Lung (tissue), 11 donors: ENCODE measurements at regions not wholly inside any gene's neighbourhood (a gene's known extent, or its start where the extent isn't known, plus 50 kb on each side); places are given as distances from the start of the nearest gene placed in this dataset.

Source experiments
- ATAC-seq: fragments of 200-7000 bp; cut with Tn5 transposase; one replicate; pipeline ENCODE4 v1.9.1; 2020; ENCODE audit warnings: moderate number of reproducible peaks; ENCODE audit not compliant: insufficient read depth, low FRiP score
- DNase-seq, 3 donors: peaks; one replicate each; pipeline ENCODE4 v3.0.0-alpha.2; 2013 to 2017
- H3K27ac ChIP-seq, 2 donors: one replicate each; pipeline ENCODE4 v1.5.1; 2013; ENCODE audit warnings: mild to moderate bottlenecking in 2 of 2, moderate library complexity in 2 of 2, control low read depth in 1 of 2, inconsistent platforms in 1 of 2, low read depth in 1 of 2, low read length in 1 of 2
- H3K27me3 ChIP-seq, 3 donors: one replicate each; pipeline ENCODE4 v1.5.1; 2013; ENCODE audit warnings: low read length in 2 of 3; ENCODE audit not compliant: control insufficient read depth in 3 of 3, insufficient read depth in 3 of 3
- H3K36me3 ChIP-seq, 4 donors: one replicate each; pipeline ENCODE4 v1.5.1; 2013; ENCODE audit warnings: low read length in 4 of 4, mild to moderate bottlenecking in 1 of 4, moderate library complexity in 1 of 4; ENCODE audit not compliant: control insufficient read depth in 4 of 4, insufficient read depth in 4 of 4
- H3K4me1 ChIP-seq, 5 donors: one replicate each; pipeline ENCODE4 v1.5.1; 2013; ENCODE audit warnings: low read length in 5 of 5, mild to moderate bottlenecking in 2 of 5, moderate library complexity in 1 of 5; ENCODE audit not compliant: control insufficient read depth in 5 of 5, insufficient read depth in 5 of 5
- H3K4me3 ChIP-seq: one replicate; pipeline ENCODE4 v1.5.1; 2013; ENCODE audit warnings: mild to moderate bottlenecking, control low read depth, moderate library complexity
- H3K9ac ChIP-seq, 2 donors: one replicate each; pipeline ENCODE4 v1.5.1; 2013; ENCODE audit warnings: low read length in 2 of 2, control low read depth in 1 of 2; ENCODE audit not compliant: insufficient read depth in 1 of 2
- H3K9me3 ChIP-seq, 4 donors: one replicate each; pipeline ENCODE4 v1.5.1; 2013; ENCODE audit warnings: low read length in 3 of 4, mild to moderate bottlenecking in 1 of 4, moderate library complexity in 1 of 4; ENCODE audit not compliant: control insufficient read depth in 4 of 4, insufficient read depth in 3 of 4
- CTCF ChIP-seq: IDR thresholded peaks from 2 replicates; pipeline ENCODE4 v1.5.1; 2012; ENCODE audit warnings: mild to moderate bottlenecking; ENCODE audit errors: control extremely low read depth, extremely low read depth
- WGBS, 2 donors: extraction: QIAGEN DNeasy Blood & Tissue Kit; methylation state at CpG; one replicate each; pipeline ENCODE4 v1.1.7; 2013; 5-methylcytosine and 5-hydroxymethylcytosine counted together
- donor health status: control.
- donor health status: control.
- donor health status: Bipolar disorder and iron deficiency.
- donor health status: healthy.
- donor health status: DM: yes; HTN: yes; CAD: no.

DNA sequence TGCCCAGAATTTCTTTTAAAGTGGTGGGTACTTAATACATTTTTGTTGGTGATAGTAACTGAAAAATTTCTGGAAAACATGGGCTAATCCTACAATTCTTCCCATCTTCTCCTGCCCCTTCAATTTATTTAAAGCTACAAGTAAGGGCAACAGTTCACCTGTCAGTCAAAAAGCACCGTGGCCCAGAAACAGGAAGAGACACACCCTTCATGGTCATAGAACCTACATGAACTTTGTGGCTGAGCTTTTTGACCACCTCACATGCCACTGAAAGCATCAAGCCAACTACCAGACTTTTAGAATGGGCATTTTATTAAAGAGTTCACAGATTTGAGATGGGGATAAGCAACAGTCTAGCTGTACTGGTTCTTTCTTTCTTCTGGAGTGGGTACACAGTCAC, 201.1 kb upstream of the CNR1 start:
- H3K9ac ChIP-seq: no peak overlapping the region
- ATAC-seq (no peak), DNase-seq (no peak)
- no peaks in the 10 kb centered on the region for H3K36me3 ChIP-seq
- H3K27ac ChIP-seq: no peak overlapping the region
- WGBS, 2 donors: 8 to 13% methylated on average over 1 of the region's 1 CpG
- no peaks in the 10 kb centered on the region for H3K27me3 ChIP-seq
- H3K9me3 ChIP-seq: no peaks in the 10 kb centered on the region
- H3K4me3 ChIP-seq: no peak overlapping the region
- TF ChIP-seq CTCF: no peak
- H3K4me1 ChIP-seq: no peaks in the 10 kb centered on the region

GRCh38 chr6:88366672-88367071, 200.5 kb upstream of the CNR1 start:
- Histone ChIP-seq H3K9ac (no peak overlapping the region), H3K27me3 (no peaks in the 10 kb centered on the region), H3K4me3 (no peak overlapping the region), H3K9me3 (no peaks in the 10 kb centered on the region), H3K36me3 (no peaks in the 10 kb centered on the region), H3K4me1 (no peaks in the 10 kb centered on the region), H3K27ac (no peak overlapping the region)
- 73 to 82% methylated on average over 2 of the region's 2 CpGs for WGBS, 2 donors
- DNase-seq (no peak), ATAC-seq (no peak)
- TF ChIP-seq CTCF: no peak

DNA sequence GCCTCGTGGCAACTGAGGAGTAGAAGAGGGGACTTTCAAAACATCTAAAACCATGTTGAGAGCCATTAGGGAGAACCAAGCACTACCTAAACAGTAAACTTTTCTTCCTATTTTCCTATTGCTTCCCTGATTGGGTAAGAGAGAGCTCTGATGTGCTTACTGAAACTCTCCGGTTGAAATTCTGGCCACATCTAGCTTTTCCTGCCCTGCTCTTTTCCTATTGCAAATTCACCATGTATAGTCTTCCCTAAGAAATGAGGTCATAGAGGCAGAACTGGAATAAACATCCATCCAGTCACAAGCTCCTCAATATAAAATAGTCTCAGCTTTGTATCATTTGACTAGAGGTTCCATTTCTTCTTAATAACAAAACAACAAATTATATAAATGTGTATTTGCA, 199.5 kb upstream of the CNR1 start:
- Histone ChIP-seq H3K4me1 (no peaks in the 10 kb centered on the region), H3K36me3 (no peaks in the 10 kb centered on the region), H3K9me3 (no peaks in the 10 kb centered on the region), H3K27me3 (no peaks in the 10 kb centered on the region), H3K4me3 (no peak overlapping the region), H3K27ac (no peak overlapping the region), H3K9ac (no peak overlapping the region)
- DNase-seq (no peak), ATAC-seq (no peak)
- 74 to 77% methylated on average over 2 of the region's 2 CpGs for WGBS, 2 donors
- TF ChIP-seq CTCF: no peak

- DNase-seq (no peak), ATAC-seq (no peak)
- Histone ChIP-seq H3K9ac (no peak overlapping the region), H3K4me1 (no peaks in the 10 kb centered on the region), H3K9me3 (no peaks in the 10 kb centered on the region), H3K27me3 (no peaks in the 10 kb centered on the region), H3K27ac (no peak overlapping the region), H3K4me3 (no peak overlapping the region), H3K36me3 (no peaks in the 10 kb centered on the region)
- 79 to 85% methylated on average over 2 of the region's 2 CpGs for WGBS, 2 donors
- TF ChIP-seq CTCF: no peak
Measured at GRCh38 chr6:88365230-88365629, 199.1 kb upstream of the CNR1 start.
